Left cardiac atrium (tissue), 4 donors: ENCODE measurements at regions not wholly inside any gene's neighbourhood (a gene's known extent, or its start where the extent isn't known, plus 50 kb on each side); places are given as distances from the start of the nearest gene placed in this dataset.
"Not testable (repeated sequence)": the region's sequence is repeated elsewhere in the genome, so short reads cannot be mapped to it uniquely, and the experiment has no call there.

Experiments used
- ATAC-seq, 2 donors: fragments of 200-7000 bp; cut with Tn5 transposase; one replicate each; pipeline ENCODE4 v1.9.1; 2020; ENCODE audit warnings: mild to moderate bottlenecking in 2 of 2, moderate library complexity in 2 of 2
- DNase-seq: peaks from one replicate; pipeline ENCODE4 v3.0.0-alpha.2; 2020
- intact Hi-C, 2 donors: fragments of 100-400 bp; cut with DNase I; formaldehyde crosslinking; loops; one replicate each; pipeline versions ENCODE4 v1.14.1 to v1.15.1; 2022 to 2023
- donor health status: DM: no; HTN: yes; CAD: no.
- donor health status: DM: no; HTN: yes; CAD: no; lungs with severe emphysema.
- donor health status: DM: yes; HTN: yes; CAD: no.
- donor health status: Dilated cardiomyopathy.

DNA sequence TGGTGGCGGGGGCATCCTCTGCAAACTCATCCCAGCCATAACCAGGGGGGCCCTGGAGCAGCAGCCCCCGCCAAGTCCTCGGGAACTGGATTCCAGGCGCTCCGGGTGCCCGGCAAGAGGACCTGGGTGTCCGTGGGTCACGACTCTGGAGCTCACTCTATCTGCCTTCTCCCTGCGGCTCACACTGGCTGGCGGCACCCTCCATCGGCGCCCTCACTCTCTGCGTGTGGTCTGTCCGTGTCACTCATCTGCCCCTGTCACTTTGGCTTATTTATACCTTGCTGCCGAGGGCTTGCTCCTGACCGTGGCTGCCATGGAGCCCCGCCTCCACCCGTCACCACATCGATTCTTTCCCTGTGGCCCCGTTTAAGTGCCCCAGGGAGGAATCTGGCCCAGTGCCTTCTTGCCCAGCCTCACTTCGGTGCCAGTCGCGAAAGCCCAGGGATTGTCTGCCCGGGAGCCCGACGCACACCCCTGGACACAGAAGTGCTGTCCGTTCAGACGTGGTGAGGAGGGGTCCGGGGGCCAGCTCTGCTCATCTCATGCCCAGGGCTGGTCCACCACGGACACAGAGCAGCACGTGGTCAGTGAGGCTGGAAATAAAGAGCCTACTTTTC lies 115.7 kb upstream of the ZNF469 start:
- ATAC-seq (peak in 1 of 2 donors; percentile 5), DNase-seq (peak; percentile 58)
- intact Hi-C loops: not testable (repeated sequence)

DNA sequence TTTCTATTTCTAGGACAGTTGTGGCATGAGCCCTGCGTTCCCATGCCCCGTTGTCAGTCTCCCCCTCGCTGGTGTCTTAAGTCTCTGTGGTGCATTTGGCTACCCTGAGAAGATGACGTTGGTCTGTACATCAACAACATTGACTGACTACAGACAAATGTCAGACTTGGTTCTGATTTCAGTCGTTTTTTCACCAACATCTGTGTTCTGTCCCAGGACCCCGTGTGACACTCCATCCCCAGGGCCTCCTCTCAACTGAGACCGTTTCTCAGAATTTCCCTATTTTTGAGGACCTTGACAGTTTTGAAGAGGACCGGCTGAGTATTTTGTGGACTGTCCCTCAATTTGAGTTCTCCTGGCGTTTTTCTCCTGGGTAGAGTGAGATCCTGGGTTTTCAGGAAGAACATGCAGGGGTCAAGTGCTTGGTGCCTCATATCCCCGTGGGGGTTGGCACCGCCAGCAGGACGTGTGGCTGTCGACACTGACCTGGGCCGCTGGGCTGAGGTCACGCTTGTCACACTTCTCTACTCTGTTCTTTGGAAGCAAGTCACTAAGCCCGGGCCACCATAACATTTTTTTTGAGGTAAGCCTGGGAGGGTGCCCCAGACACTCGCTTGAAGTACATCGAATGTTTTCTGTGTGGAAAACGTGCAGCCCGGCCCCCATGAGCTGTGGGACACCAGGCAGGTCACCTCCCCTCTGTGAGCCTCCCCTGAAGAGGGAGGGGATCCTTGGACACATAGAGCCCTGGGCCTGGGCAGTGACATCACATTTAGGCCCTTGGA lies 114.4 kb upstream of the ZNF469 start:
- intact Hi-C loops, ATAC-seq, DNase-seq: not testable (repeated sequence)

DNA sequence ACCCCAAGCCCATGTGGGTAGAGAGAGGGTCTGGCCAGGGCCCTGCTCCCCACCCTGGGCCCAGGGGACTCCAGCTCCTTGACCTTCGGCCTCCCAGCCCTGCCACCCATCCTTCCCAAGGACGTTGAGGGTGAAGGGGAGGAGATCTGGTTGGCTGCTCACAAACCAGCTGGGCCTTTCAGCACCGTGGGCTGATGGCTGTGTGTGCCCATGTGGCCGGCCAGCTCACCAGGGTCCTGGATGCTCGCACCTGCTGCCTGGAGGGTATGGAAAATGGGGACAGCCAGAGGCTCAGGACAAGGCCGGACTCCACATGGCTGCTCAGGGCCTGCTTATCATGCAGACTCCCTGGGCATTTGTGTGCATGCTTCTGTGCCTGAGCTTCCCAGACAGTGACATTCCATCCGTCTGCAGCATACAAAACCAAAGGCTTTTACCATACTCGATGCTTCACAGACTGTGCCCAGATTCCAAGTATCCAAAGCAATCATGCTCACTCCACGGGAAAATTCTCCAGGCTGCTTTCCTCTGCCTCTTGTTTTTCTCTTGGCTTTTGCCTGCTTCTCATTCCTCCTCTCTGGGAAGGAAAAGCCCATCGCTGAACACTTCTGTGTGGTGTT lies 112.5 kb upstream of the ZNF469 start:
- intact Hi-C loops, ATAC-seq, DNase-seq: not testable (repeated sequence)

DNA sequence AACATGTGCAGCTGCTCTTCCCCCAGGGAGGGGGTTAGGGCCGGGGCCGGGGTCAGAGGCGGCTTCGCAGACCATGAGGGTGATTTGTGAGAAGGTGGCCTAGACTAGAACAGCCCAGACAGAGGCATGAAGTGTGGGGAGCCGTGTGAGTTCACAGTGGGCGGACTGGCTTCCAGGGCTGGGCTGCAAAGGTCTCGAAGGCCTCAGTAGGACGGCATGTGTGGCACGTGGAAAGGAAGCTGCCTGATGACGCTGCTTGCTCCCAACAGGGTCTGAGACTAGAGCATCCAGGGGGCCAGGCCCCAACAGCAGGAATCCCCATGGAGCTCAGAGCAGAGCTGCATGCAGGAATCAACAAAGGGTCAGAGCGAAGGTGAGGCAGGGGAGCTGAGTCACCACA lies 111.5 kb upstream of the ZNF469 start:
- ATAC-seq, intact Hi-C loops, DNase-seq: not testable (repeated sequence)

DNA sequence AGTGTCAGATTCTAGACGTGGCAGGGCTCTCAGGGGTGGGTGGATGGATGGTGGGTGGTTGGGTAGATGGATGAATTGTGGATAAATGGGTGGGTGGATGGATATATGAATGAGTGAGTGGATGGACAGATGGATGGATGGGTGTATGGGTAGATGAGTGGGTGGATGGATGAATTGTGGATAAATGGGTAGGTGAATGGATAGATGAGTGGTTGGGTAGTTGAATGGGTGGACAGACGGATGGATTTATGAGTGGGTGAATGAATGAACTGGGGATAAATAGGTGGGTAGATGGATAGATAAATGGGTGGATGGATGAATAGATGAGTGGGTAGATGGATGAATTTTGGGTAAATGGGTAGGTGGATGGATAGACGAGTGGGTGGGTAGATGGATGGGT lies 111.0 kb upstream of the ZNF469 start:
- ATAC-seq, intact Hi-C loops, DNase-seq: not testable (repeated sequence)

DNA sequence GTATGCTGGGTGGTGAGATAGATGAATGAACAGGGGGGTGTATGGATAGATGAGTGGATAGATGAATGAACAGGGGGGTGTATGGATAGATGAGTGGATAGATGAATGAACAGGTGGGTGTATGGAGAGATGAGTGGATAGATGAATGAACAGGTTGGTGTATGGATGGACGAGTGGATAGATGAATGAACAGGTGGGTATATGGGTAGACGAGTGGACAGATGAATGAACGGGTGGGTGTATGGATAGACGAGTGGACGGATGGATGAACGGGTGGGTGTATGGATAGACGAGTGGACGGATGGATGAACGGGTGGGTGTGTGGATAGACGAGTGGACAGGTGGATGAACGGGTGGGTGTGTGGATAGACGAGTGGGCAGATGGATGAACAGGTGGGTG lies 110.3 kb upstream of the ZNF469 start:
- ATAC-seq, intact Hi-C loops, DNase-seq: not testable (repeated sequence)

DNA sequence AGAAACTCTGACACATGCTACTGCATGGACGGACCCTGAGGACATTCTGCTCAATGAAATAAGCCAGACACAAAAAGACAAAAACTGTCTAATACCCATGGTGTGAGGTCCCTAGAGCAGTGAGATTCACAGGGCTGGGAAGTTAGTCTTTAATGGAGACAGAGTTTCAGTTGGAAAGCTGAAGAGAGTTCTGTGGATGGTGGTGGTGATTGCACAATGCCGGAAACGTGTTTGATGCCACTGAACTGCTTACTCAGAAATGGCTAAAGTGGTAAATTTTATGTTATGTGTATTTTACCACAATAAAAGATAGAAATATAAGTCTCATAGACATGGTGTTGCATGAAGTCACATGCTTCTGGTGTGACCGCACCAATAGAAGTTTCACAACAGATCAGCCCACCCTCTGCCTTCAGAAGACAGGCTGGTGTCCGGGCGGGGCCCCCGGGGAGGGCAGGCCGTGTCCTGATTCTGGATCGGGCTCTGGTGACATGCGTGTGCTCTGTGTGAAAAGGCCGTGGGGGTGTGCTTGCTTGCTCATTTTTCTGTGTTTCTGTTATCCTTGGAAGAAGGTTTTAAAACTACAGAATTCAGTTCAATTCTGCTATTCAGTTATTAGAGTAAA lies 108.5 kb upstream of the ZNF469 start:
- peak; percentile 65 to 83 for ATAC-seq
- DNase-seq, intact Hi-C loops: not testable (repeated sequence)

DNA sequence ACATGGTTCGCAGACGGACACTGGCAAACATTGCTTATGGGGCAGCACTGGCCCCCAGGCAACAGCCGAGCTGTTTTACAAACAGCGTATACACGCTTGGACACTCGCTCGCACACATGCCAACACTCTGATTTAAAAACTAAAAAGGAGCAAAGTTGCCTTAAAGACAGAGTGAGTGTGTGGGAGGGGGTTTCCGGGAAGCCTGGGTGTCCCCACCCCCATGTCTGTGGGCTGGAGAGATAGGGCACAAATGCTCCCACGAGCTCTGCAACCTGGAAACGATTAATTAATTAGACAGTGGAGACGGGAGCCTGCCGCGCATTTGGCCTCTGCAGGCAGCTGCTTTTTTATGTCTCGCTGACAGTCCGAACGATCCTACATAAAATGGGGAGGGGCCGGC lies 107.9 kb upstream of the ZNF469 start:
- no peak for DNase-seq
- ATAC-seq: peak; percentile 21 to 35
- intact Hi-C loops: no loop called here

DNA sequence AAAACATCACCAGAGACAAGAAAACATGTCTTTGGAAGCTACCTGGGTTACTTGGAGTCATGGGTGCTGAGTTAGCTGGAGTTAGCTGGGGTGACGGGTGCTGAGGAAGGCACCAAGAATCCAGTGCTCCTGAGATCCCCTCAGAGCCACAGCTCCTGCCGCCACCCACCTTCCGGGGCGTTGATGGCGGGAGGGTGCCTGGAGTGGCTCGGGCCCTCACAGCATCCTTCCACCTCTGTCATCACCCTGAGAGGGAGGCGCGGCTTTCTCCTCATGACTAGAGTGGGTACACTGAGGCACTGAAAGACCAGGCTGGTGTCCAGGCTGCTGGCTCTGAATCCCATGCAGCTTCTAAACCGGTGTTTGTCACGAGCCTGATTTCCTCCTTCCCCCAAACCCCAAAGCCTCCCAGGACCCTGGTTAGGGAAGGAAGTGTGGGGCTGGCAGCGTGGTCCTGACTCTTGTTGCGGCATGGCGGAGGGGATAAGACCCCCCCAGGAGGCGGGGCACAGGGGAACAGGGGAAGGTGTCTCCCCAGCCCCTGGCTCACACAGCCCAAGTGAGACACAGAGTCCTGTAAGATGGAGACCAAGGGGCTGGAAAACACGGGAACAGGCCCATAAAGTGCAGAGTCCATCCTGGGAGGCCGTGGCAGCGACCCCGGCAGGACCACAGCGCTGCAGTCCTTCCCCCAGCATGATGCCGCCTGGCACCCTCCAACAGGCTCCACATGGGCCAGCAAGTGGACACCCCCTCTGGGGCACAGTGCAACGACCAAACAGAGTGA lies 107.2 kb upstream of the ZNF469 start:
- peak in 1 of 2 donors; percentile 19 for ATAC-seq
- intact Hi-C loops, DNase-seq: not testable (repeated sequence)

DNA sequence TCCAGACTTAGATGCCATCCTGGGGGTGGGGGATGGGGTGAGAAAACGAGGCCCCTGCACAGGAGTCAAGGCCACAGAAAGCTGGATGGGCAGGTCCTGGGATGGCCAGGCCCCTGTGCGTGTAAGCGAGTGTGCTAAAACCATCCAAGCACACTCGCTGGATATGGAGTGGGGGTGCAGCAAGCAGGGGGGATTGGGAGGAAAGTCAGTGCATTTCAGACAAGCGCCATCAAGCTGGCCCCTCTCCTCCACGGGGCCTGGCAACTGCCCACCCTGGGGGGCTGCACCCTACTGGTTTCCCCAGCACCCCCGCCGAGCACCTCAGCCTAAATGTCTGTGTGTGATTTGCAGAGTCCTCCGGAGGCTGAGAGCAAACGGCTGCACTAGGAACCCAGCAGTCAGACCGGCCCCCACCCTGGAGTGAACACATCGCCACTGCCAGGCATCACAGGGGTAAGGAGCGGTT lies 106.6 kb upstream of the ZNF469 start:
- ATAC-seq, intact Hi-C loops, DNase-seq: not testable (repeated sequence)

DNA sequence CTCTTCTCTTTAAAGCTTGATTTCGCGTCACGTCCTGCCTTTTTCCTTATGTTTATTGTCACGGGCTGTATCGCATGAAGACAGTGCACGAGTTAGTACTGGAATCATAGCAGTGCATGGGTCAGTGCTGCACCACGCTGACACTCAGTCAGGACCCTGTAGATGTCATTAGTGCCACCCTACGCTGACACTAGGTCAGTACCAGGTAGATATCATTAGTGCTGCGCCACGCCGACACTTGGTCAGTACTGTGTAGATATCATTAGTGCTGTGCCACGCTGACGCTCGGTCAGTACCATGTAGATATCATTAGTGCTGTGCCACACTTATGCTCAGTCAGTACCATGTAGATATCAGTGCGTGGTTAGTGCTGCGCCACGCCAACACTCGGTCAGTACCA lies 106.2 kb upstream of the ZNF469 start:
- intact Hi-C loops: no loop called here
- ATAC-seq: no peak
- no peak for DNase-seq

DNA sequence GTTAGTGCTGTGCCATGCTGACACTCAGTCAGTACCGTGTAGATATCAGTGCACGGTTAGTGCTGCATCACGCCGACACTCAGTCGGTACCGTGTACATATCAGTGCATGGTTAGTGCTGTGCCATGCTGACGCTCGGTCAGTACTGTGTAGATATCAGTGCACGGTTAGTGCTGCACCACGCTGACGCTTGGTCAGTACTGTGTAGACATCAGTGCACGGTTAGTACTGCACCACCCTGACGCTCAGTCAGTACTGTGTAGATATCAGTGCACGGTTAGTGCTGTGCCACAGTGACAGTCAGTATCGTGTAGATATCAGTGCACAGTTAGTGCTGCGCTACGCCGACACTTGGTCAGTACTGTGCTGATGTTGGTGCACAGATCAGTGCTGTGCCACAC lies 102.8 kb upstream of the ZNF469 start:
- DNase-seq (peak; percentile 2), ATAC-seq (no peak)
- intact Hi-C loops: no loop called here

DNA sequence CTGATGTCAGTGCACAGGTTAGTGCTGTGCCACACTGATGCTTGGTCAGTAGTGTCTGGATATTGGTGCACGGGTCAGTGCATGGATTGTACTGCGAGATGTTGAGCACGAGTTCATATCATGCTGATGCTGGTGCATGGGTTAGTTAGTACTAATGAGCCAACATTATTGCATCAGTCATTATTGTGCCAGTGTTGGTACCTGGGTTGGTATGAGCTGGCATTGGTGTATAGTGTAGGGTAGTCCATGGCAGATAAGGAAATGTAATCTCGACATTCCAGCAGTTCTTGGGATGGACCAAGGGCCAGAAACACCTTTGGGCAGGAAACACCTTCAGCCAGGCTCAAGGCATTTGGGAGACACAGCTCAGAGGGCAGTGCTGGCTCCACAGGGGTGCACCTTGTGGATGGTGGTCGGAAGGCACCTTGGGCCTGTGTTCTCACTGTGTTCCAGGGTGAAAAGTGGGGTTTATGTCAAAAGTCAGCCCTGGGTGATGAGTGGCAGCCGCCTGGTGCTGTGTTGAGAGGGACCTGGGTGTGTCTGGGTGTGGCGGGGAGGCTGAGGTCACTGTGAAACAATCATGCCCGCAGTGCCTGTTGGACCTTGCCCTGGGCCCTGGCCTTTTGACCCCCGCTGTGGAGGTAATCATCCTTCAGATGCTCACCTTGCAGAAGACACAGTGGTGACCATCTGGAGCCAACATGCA lies 100.7 kb upstream of the ZNF469 start:
- intact Hi-C loops: no loop called here
- DNase-seq (no peak), ATAC-seq (peak in 1 of 2 donors; percentile 31)

DNA sequence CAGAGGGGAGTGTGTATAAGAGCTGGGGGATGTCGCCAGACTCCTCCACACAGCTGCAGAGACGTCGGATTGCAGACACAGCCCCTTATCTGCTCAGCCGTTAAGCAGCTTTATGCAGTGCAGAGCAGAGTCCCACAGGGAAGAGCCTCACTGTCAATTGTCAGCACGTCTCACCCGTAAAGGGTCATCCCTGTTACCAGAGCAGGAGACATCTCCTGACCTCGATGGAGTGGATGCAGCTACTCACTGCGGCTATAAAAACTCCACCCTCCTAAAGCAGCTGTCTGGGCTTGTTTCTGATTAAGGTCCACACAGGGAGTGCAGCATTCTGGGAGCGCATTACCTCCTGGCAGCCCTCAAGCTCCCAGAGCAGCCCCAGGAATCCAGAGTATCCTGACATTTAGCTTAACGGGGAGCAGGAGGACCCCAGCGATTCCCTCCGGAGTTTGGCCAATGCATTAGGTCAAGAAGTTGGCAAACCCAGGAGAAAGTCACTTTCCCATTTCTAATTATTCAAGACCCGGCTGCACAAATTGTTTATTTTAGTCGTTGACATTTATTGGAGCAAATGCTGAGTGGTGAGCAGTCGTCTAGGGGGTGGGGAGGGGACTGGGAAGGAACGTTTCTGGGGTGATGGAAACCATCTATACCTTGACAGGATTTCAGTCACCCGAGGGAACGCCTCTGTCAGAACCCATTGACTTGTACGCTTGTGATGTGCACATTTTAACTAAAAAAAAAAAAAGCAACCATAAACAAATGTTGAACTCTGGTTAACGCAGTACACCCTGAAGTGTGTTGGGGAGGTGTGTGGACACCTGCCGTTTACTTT lies 100.0 kb upstream of the ZNF469 start:
- intact Hi-C loops: no loop called here
- DNase-seq (no peak), ATAC-seq (peak; percentile 47 to 50)

DNA sequence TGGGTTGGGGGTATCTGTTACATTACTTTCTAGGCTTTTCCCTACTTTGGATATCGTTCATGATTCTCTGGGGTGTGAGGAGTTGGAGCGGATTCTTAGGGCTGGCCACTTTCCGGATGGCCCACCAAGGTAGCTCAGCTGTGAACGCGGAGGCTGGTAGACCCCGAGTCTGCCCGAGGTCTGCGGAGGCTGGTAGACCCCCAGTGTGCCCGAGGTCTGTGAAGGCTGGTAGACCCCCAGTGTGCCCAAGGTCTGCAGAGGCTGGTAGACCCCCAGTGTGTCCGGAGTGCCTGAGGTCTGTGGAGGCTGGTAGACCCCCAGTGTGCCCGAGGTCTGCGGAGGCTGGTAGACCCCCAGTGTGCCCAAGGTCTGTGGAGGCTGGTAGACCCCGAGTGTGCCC lies 99.2 kb upstream of the ZNF469 start:
- intact Hi-C loops: no loop called here
- no peak for ATAC-seq
- no peak for DNase-seq

DNA sequence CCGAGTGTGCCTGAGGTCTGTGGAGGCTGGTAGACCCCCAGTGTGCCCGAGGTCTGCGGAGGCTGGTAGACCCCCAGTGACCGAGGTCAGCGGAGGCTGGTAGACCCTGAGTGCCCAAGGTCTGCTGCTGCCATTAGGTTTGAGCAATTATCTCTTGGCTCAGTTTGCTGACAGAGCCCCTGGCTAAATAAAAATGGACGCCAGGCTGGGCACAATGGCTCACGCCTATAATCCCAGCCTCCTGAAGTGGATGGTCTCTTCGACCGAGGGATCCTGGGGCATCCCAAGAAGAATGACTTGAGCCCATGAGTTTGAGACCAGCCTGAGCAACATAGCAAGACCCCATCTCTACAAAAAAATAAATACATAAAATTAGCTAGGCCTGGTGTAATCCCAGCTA lies 98.7 kb upstream of the ZNF469 start:
- intact Hi-C loops: no loop called here
- ATAC-seq (no peak), DNase-seq (no peak)
